ENCODE measurements at regions not wholly inside any gene's neighbourhood (a gene's known extent, or its start where the extent isn't known, plus 50 kb on each side); places are given as distances from the start of the nearest gene placed in this dataset.

- no peak for DNase-seq
Measured at GRCh38 chr6:48893048-48893447, 570.0 kb downstream of the MMUT start.

DNA sequence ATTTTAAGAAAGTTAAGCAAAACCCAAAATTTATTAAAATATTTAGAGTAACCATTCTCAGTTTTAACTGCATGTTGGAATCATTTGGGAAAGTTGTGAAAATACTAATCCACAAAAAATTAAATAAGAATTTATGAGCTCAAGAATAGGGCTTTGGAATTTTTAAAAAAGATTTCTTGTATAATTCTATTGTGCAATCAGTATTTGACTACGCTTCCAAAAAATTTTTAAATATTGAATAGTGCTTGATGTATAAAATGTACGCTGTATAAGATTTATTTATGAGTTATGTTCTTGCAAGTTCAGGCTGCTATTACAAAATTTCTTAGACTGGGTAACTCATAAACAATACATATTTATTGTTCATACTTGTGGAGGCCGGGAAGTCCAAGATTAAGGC lies 571.7 kb downstream of the MMUT start:
- no peak for DNase-seq

GRCh38 chr6:48889429-48889828 lies 573.6 kb downstream of the MMUT start:
- DNase-seq = no peak

GRCh38 chr6:48883116-48883515 lies 579.9 kb downstream of the MMUT start:
- DNase-seq = no peak

GRCh38 chr6:48881551-48881950 lies 581.5 kb downstream of the MMUT start:
- DNase-seq = no peak

GRCh38 chr6:48869595-48869994 lies 593.5 kb downstream of the MMUT start:
- DNase-seq = no peak

DNA sequence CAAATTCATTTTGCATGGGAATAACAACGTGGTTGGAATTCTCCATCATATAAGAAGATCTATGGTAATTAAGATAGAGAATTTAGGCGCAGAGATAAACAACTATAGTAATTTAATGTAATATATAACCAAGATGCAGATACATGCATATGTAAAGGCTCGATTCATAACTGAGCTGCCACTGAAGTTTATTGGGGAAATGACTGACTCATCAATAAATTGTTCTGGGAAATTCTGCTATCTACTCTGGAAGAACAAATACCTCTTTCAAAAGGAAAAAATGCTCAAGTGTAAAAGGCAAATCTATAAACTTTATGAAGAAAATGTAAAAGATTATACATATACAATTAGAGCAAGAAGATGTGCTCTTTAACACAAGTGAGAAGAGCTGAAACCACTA lies 596.4 kb downstream of the MMUT start:
- DNase-seq = no peak

- DNase-seq = no peak
Measured at GRCh38 chr6:48860175-48860574, 602.9 kb downstream of the MMUT start.

DNA sequence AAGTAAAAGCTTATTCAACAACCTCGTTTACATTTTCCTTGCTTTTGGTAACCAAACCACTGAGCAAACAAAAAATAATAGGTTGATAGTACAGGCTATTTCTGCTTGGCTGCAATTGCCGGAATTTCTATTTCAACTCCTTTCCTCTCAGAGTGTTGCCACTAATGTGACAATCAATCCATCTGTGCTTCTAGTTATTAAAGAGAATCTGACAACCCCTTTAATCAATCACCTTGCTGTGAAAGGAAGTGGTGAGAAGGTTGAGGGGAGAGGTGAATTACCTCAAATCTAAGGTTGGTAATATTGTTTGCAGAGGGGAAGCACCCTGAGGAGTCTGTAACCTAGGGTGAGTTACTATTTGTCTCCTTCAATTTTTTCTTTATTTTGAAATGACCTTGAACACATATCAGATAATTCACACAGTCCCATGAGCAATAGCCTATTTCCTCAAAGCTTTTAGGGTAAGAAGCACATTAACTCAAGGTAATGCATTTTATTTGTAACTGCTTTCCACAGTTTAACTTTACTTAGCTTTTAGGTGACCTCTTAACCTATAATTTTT lies 603.4 kb downstream of the MMUT start:
- no peak for DNase-seq

- no peak for DNase-seq
Measured at GRCh38 chr6:48845219-48845618, 617.8 kb downstream of the MMUT start.

GRCh38 chr6:48844696-48845095 lies 618.4 kb downstream of the MMUT start:
- DNase-seq = no peak

- DNase-seq = no peak
Measured at GRCh38 chr6:48840896-48841295, 622.2 kb downstream of the MMUT start.

DNA sequence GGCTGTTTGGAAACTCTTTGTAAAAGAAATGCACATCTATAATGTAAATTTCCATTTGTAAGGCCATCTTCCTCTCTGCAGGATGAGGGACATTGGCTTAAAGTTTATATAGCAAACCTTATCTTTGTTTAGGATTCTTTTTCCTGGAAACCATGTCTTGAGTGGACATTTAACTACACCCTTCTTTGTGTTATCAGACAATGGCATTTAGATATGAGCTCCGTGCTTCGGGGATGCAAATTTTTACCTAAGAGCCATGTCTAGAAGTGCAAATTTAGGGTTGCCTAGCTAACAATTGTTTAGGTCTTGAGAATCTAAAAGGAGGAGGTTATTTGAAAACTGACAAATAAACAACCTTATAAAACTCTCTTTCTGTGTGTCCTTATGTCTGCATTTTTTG lies 623.8 kb downstream of the MMUT start:
- no peak for DNase-seq

GRCh38 chr6:48837744-48838143 lies 625.3 kb downstream of the MMUT start:
- no peak for DNase-seq

DNA sequence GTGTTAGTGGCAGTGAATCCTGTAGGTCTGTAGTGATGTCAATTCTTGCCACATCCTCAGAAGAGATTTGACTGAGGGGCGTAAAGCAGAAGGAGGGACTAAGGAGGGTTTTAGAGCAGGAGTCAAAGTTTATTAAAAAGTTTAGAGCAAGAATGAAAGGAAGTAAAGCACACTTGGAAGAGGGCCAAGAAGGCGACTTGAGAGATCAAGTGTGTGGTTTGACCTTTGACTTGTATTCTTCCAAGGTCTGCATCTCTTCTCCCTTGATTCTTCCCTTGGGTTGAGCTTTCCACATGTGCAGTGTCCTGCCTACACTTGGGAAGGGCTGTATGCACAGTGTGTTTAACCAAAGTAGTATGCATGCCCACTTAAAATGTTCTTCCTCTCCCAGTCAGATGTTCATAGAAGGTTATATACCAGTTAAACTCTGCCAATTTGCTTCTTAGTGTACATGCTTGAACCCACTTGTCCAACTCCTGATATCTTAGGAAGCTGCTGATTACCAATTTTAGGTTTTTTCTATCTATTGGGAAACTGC lies 627.6 kb downstream of the MMUT start:
- no peak for DNase-seq

DNA sequence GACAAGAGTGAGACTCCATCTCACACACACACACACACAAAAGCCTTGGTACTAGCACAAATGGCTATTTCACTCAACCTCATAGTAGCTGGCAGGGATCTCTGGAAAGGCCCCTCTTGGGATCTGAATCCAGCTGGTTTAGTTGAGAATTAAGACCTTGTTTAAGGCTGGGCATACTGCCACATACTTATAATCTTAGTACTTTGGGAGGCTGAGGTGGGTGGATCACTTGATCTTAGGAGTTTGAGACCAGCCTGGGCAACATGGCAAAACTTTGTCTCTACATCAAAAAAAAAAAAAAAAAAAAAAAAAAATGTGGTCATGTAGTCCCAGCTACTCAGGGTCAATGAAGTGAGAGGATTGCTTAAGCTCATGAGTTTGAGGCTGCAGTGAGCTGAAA lies 628.3 kb downstream of the MMUT start:
- DNase-seq = no peak

DNA sequence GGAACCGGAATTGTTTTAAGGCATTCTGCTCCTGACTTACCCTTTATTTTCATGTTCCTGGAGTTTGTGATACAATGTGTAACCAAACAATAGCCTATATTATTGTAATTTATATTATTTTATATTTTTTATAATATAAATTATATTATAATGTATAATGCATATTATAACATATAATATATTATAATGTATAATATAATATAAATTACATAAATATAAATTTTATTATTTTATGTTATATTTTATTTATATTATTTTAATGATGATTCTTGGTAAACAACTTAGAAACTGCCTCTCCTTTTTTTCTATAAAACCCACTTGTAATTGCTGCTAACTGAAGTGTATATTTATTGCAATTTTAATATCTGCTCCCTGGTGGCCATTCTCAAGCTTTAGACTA lies 629.1 kb downstream of the MMUT start:
- DNase-seq = no peak

- DNase-seq = no peak
Measured at GRCh38 chr6:48826901-48827701, 636.0 kb downstream of the MMUT start.

DNA sequence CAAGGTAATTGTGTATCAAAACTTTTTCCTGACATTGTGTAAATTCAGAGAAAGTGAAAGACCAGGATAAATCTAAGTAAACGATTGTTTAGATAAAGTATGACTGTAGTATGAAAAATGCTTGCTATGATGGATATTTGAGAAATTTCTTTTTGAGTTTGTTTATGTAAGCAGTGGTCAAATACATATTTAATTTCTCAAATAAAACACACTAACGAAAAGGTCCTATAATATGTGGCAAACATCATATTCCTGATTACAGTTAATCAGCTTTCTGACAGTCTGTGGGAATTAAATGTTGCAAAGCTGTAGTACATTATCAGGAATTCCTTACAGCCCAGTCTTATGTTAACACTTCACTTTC lies 636.9 kb downstream of the MMUT start:
- DNase-seq = no peak

DNA sequence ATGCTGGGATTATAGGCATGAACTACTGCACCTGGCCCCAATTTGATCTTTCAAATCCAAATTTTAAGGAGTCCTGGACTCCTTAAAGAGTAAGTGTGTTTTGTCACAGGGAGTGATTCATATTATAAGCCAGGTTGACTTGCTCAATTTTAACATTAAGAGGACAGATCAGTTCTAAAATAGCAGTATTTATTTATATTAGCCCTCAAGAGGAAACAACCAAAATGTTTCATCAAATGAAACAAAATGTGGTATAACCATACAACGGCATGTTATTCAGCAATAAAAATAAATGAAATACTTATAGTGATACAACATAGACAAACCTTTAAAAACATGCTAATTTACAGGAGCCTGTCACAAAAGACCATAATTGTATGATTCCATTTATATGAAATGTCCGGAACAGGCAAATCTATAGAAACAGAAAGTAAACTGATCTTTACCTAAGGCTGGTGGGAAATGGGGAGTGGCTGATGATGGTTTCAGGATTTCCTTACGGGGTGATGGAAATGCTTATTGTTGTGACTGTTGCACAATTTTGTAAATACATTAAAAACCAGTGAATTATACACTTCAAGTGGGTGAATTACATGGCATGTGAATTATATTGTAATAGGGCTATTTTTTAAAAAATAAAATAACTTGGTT lies 637.4 kb downstream of the MMUT start:
- DNase-seq = no peak

GRCh38 chr6:48818052-48818412 lies 645.0 kb downstream of the MMUT start:
- DNase-seq = no peak

DNA sequence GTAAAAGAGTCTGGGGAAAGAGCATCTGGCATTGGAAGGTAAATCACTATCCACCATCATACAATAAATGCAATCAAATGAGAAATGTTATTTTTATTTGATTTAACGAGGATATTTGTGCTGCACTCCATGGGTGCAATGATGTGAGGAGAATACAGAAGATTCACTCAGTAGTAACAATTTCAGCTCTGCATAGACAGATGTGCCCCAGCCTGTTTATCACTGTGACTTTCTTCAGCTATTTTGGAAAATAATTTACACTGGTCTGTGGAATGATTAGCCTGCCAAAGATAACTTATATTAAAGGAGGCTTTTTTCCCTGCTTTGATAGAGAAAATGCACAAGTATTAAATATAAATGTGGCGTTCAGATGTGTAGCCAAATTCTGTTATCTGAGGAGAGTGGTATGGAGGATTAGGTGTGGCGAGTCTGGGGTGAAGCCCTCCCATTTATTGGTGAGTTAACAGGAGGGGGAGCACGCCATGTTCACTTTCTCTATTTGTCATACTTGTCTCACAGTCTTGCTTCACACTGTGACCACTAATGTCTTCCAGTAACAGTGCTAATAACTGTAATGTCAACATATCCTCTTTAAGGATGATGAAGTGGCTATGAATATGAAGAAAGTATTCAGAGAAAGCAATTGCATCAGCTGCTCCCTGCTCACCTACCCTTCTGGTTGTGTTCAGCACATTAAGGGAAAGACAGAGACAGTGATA lies 645.6 kb downstream of the MMUT start:
- DNase-seq = no peak

- no peak for DNase-seq
Measured at GRCh38 chr6:48814957-48815356, 648.1 kb downstream of the MMUT start.

GRCh38 chr6:48813836-48814235 lies 649.2 kb downstream of the MMUT start:
- DNase-seq = no peak

All from hematopoietic multipotent progenitor cell treated with erythropoietin and hydrocortisone succinate and interleukin-3 and kit ligand, for 8 days (in vitro differentiated cells).